ENCODE measurements at regions not wholly inside any gene's neighbourhood (a gene's known extent, or its start where the extent isn't known, plus 50 kb on each side); places are given as distances from the start of the nearest gene placed in this dataset.
"Not testable (repeated sequence)": the region's sequence is repeated elsewhere in the genome, so short reads cannot be mapped to it uniquely, and the experiment has no call there.

DNA sequence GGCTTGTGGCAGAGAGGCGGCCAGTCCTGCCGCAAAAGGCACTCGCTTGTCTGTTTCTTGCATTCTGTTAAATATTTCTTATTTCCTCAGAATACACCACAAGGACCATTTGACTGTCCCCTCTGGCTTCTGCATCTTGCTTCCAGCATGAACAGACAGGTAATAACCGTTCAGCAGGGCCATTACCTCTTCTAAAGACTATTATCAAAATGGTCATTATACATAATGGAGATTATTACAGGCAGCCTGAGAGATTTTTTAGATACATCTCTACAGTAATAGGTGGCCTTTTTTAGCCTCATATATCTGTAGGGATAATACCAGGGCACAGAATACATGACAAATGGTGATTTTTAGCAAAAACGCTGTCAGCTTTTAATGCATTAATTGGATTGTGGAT, 382.0 kb downstream of the PSAT1 start:
- DNase-seq = peak; percentile 15

- DNase-seq = no peak
Measured at GRCh38 chr9:78680196-78680595, 383.3 kb downstream of the PSAT1 start.

DNA sequence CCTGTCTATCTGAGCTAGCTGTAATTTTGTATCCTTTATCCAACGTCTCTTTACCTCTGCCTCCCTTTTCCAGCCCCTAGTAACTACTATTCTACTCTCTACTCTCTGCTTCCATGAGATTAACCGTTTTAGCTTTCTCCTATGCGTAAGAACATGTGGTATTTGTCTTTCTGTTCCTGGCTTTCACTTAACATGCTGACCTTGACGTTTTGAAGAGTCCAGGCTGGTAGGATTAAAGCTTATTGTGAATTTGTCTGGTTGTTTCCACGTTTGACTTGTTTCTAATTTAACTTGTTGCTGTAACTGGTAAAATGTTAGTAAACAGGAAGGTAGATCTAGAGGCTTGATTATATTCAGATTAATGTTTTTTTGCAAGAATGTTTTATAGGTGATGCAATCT, 385.3 kb downstream of the PSAT1 start:
- DNase-seq = no peak

GRCh38 chr9:78685471-78685870, 388.5 kb downstream of the PSAT1 start:
- no peak for DNase-seq

GRCh38 chr9:78688796-78689195, 391.9 kb downstream of the PSAT1 start:
- no peak for DNase-seq

DNA sequence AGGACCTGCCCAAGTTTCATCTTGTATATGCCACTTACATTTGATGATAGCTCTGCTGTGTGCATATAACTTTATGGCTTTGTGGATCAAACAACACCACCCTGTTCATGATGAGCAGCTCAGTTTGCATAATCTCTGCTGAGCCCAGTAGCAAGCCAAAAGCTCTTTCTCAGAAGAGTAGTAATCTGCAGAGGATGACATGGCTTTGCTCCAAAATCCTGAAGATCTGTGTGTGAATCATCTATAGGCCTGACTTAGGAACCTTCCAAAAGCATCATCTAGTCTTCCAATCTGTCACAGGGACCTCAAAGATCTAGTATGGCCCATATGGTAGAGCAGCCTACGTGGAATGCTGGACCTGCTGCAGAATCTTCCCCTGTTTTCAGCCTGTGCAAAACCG, 394.6 kb downstream of the PSAT1 start:
- no peak for DNase-seq

DNA sequence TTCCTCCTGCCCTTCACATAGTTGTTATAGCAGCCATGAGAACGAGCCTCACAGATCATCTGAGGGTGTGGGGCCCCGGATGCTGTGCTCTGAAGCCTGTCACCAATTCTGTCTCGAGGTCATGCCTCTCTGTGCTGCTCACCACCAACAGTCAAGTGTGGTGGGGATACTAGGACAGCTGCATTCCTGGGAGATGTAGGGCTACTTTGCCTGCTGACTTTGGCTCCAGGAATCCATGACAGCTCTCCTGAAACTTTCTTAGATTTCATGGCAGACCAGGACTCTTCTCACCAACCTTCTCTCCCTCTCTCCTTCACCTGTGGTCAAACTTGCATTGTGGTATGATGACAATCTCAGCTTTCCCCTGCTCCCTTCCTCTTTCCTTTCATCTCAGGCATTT, 395.9 kb downstream of the PSAT1 start:
- no peak for DNase-seq

DNA sequence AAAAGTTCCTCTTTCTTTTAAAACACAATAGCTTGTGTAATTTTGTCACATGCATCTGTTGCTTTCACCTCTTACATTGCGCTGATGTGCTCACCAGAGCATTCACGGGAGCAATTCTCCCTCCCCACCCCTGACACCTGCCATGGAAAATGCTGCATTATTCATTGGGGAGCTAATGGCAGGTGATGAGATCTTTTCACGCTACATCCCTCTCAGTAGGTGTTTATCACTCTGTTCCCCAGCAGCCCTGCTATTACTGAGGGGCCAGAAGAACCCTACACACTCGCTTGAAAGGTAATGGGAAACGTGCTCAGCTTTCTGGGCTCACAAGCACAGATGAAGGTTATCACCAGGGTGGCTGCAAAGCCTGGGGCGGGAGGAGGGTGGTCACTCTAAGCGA, 398.0 kb downstream of the PSAT1 start:
- peak; percentile 74 for DNase-seq

- DNase-seq = no peak
Measured at GRCh38 chr9:78695519-78695918, 398.6 kb downstream of the PSAT1 start.

GRCh38 chr9:78697618-78698017, 400.7 kb downstream of the PSAT1 start:
- no peak for DNase-seq

DNA sequence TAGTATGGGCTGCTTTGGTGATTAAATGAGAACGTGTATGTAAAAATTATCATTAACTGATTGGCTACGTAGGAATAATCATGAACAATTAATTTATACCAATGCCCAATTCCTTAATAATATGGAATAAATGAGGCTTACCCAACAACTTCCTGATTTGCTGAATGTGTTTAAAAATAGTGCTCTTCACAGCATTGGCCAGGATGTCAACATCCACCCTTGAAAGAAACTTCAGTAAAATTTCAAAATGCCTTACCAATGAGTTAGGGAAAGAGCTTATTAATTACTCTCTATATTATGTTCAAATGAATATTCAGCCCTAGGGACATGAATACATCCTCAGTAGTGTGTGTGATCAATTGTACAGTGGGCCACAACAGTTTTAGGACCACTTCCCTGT, 401.4 kb downstream of the PSAT1 start:
- no peak for DNase-seq

DNA sequence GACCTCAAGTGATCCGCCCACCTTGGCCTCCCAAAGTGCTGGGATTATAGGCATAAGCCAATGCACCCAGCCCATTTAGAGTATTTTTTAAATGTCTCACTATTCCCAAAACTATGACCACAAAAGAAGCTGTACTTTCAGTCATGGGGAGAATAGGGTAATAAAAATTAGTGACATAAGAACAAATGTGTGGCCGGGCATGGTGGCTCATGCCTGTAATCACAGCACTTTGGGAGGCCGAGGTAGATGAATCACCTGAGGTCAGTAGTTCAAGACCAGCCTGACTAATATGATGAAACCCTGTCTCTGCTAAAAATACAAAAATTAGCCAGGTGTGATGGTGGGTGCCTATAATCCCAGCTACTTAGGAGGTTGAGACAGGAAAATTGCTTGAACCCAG, 402.3 kb downstream of the PSAT1 start:
- DNase-seq = not testable (repeated sequence)

- DNase-seq = not testable (repeated sequence)
Measured at GRCh38 chr9:78704153-78704552, 407.2 kb downstream of the PSAT1 start.

GRCh38 chr9:78707080-78707479, 410.2 kb downstream of the PSAT1 start:
- no peak for DNase-seq

GRCh38 chr9:78707481-78707991, 410.6 kb downstream of the PSAT1 start:
- no peak for DNase-seq

DNA sequence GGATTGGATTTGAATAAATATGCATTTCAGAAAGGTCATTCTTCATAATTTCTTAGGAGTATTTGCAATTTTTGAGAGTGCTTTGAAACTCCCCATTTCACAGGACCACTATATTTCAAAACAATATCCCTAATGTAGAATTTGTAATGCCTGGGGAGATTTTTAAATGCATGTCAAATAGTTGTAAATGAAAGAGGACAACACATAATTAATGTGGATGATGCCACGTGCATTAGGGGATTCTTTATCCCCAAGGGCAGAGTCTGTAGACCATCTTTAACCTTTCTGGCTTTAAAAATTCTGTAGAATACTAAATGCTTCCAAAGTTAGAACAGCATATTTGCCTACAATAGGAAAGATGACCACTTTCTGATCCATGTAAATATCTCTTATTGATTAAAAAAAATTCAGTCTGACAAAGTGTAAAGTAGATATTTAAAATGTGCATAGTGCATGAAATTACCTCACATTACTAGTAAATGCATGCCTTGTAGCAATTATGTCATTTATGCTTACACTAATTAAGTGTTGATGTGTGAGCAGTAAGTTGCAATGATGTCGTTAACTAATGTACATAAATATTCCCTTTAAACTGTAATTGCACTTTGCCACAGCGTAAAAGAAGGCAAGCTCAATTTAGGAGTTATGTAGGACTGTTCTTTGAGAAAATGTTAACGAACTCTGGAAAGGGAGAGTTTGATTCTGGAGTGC, 416.1 kb downstream of the PSAT1 start:
- no peak for DNase-seq

GRCh38 chr9:78713614-78714405, 416.9 kb downstream of the PSAT1 start:
- no peak for DNase-seq

- no peak for DNase-seq
Measured at GRCh38 chr9:78714576-78714975, 417.7 kb downstream of the PSAT1 start.

GRCh38 chr9:78719029-78719428, 422.1 kb downstream of the PSAT1 start:
- DNase-seq = not testable (repeated sequence)

- no peak for DNase-seq
Measured at GRCh38 chr9:78724896-78725295, 428.0 kb downstream of the PSAT1 start.

DNA sequence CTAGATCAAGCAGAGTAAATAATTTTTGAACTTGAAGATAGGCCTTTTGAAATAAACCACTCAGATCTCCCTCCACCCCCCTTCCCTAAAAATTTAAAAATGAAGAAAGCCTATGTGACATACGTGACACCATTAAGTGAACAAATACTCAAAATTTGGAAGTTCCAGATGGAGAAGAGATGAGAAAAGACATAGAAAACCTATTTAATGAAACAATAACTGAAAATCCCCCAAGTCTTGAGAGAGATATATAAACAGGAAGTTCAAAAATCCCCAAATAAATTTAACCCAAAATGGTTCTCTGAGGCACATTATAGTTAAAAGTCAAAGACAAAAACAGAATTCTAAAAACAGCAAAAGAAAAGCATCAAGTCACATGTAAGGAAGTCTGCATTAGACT, 428.6 kb downstream of the PSAT1 start:
- DNase-seq = no peak

DNA sequence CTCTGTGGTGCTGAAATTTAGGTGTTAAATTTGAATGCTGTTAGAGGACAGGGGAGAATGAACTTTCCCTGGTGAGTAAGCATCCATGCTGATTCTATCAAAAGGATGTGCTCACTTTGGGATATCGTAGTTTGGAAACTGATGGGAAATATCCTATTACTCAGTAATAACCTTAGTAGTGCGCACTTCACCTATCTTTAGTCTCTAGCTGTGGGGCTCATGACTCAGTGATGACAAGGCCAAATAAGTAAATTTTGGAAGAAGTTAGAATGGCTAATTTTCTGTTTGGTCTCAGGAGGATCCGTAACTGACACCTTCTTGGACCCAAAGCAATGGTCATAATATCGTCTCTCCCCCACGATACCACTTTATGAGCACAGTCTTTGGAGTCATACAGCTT, 448.4 kb downstream of the PSAT1 start:
- no peak for DNase-seq

DNA sequence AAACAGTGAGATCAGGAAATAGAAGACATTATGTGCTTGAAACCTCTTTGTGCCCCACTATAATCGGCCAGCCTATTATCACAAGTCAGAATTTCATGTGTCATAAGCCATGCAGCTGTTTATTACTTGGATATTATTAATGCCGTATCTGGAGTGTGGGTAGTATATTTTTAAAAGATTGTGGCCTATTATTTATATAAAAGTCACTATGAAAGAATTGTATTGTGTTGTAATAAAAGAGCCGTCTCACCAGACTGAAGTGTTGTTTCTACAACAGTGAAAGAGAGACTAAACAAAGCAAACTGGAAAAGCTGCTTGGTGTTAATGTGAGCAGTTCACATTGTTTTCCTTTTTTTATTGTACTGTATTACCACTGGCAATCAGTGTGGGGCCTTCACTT, 449.1 kb downstream of the PSAT1 start:
- DNase-seq = peak; percentile 76

- no peak for DNase-seq
Measured at GRCh38 chr9:78753039-78753438, 456.1 kb downstream of the PSAT1 start.
